MCF 10A (cell line): ENCODE measurements at regions not wholly inside any gene's neighbourhood (a gene's known extent, or its start where the extent isn't known, plus 50 kb on each side); places are given as distances from the start of the nearest gene placed in this dataset.

Source experiments
- BruUV-seq: library from RNA; stranded (reverse); fragments of 400-500 nt; replicated peaks from 2 replicates; lab custom pipeline; 2021; lab: Mats Ljungman, UMichigan
- CTCF ChIA-PET: fragments of 300-600 bp; sonication (Branson Sonifier 250); formaldehyde crosslinking; extraction: SDS; loops from one replicate; lab custom pipeline; 2021; ENCODE audit warnings: antibody characterized with exemption, inconsistent platforms; lab: Yijun Ruan, JAX
- POLR2A ChIA-PET: fragments of 300-600, 350-650 bp; sonication (Branson Sonifier 250); formaldehyde crosslinking; extraction: SDS; loops from one replicate; lab custom pipeline; 2020; ENCODE audit warnings: antibody characterized with exemption, inconsistent platforms; lab: Yijun Ruan, JAX
- DNase-seq: peaks from one replicate; pipeline ENCODE4 v3.0.0-alpha.2; 2018; ENCODE audit not compliant: unreplicated experiment
- H3K27ac Mint-ChIP-seq: one replicate; pipeline ENCODE4 v1.8.0; 2022; ENCODE audit warnings: mild to moderate bottlenecking, low read depth, mixed read lengths; ENCODE audit not compliant: unreplicated experiment
- H3K27me3 Mint-ChIP-seq: one replicate; pipeline ENCODE4 v1.8.0; 2022; ENCODE audit warnings: mixed read lengths; ENCODE audit not compliant: insufficient read depth, unreplicated experiment
- H3K36me3 Mint-ChIP-seq: one replicate; pipeline ENCODE4 v1.8.0; 2022; ENCODE audit warnings: mild to moderate bottlenecking, moderate library complexity, mixed read lengths; ENCODE audit not compliant: insufficient read depth, unreplicated experiment
- H3K4me1 Mint-ChIP-seq: one replicate; pipeline ENCODE4 v1.8.0; 2022; ENCODE audit warnings: mixed read lengths; ENCODE audit not compliant: insufficient read depth, unreplicated experiment
- H3K4me3 Mint-ChIP-seq: one replicate; pipeline ENCODE4 v1.8.0; 2022; ENCODE audit warnings: mild to moderate bottlenecking, moderate library complexity, mixed read lengths; ENCODE audit not compliant: unreplicated experiment
- H3K9me3 Mint-ChIP-seq: one replicate; pipeline ENCODE4 v1.8.0; 2022; ENCODE audit warnings: mixed read lengths; ENCODE audit not compliant: unreplicated experiment
- CTCF ChIP-seq: fragments of 200-600 bp; IDR thresholded peaks from one replicate; pipeline ENCODE4 v1.8.0; 2022; ENCODE audit warnings: antibody characterized with exemption, mild to moderate bottlenecking; ENCODE audit not compliant: unreplicated experiment
- intact Hi-C: fragments of 100-400 bp; cut with micrococcal nuclease; formaldehyde crosslinking; loops from 2 replicates; pipeline ENCODE4 v1.14.1; 2022

GRCh38 chr2:160908157-160908556, 252.1 kb upstream of the TANK start:
- ChIA-PET POLR2A (interaction anchor here (0.7 to 1.5 kb wide), 3 partner anchors 14 to 502 kb away, joined by 3 read pairs; no protein-coding TSS in a partner anchor), CTCF (interaction anchor here (0.8 kb wide), 1 partner anchor 11 kb away, joined by 5 read pairs; no protein-coding TSS in a partner anchor)
- no peak for DNase-seq
- H3K4me1 Mint-ChIP-seq: peaks cover 16% of the 10 kb centered on the region
- intact Hi-C loops: no loop called here
- no peaks in the 10 kb centered on the region for H3K36me3 Mint-ChIP-seq
- H3K4me3 Mint-ChIP-seq: no peak overlapping the region
- H3K27ac Mint-ChIP-seq: no peak overlapping the region
- no peak for TF ChIP-seq CTCF
- no peaks in the 10 kb centered on the region for H3K9me3 Mint-ChIP-seq
- no TSS peak for BruUV-seq
- H3K27me3 Mint-ChIP-seq: no peaks in the 10 kb centered on the region

GRCh38 chr2:160909781-160910242, 250.4 kb upstream of the TANK start:
- Mint-ChIP-seq H3K27ac (no peak overlapping the region), H3K4me3 (no peak overlapping the region), H3K4me1 (peaks cover 16% of the 10 kb centered on the region), H3K9me3 (no peaks in the 10 kb centered on the region), H3K27me3 (no peaks in the 10 kb centered on the region), H3K36me3 (no peaks in the 10 kb centered on the region)
- no TSS peak for BruUV-seq
- intact Hi-C loops: no loop called here
- DNase-seq: no peak
- CTCF ChIA-PET: interaction anchor here (0.6 to 1.0 kb wide), 2 partner anchors 481 to 1393 kb away, joined by 3 to 4 read pairs; no protein-coding TSS in a partner anchor
- no peak for TF ChIP-seq CTCF
- POLR2A ChIA-PET: no interaction called here

- no peak overlapping the region for H3K27ac Mint-ChIP-seq
- POLR2A ChIA-PET: no interaction called here
- TF ChIP-seq CTCF: no peak
- H3K27me3 Mint-ChIP-seq: no peaks in the 10 kb centered on the region
- BruUV-seq: no TSS peak
- H3K9me3 Mint-ChIP-seq: no peaks in the 10 kb centered on the region
- no peak overlapping the region for H3K4me3 Mint-ChIP-seq
- H3K4me1 Mint-ChIP-seq: peaks cover 16% of the 10 kb centered on the region
- no peaks in the 10 kb centered on the region for H3K36me3 Mint-ChIP-seq
- peak; percentile 24 for DNase-seq
- intact Hi-C loops: no loop called here
- CTCF ChIA-PET: interaction anchor here (0.8 to 1.1 kb wide), 2 partner anchors 77 to 587 kb away, joined by 3 to 4 read pairs; no protein-coding TSS in a partner anchor
Measured at GRCh38 chr2:160910681-160911080, 249.5 kb upstream of the TANK start.

- Mint-ChIP-seq H3K36me3 (no peaks in the 10 kb centered on the region), H3K27me3 (no peaks in the 10 kb centered on the region), H3K27ac (no peak overlapping the region), H3K4me1 (peaks cover 16% of the 10 kb centered on the region), H3K4me3 (no peak overlapping the region), H3K9me3 (no peaks in the 10 kb centered on the region)
- DNase-seq: no peak
- BruUV-seq: no TSS peak
- CTCF ChIA-PET: interaction anchor here (1.0 to 1.1 kb wide), 2 partner anchors 153 to 588 kb away, joined by 4 read pairs; no protein-coding TSS in a partner anchor
- intact Hi-C loops: no loop called here
- POLR2A ChIA-PET: no interaction called here
- TF ChIP-seq CTCF: no peak
Measured at GRCh38 chr2:160911258-160911657, 249.0 kb upstream of the TANK start.
